Prostate gland (tissue), 2 donors: ENCODE measurements at regions not wholly inside any gene's neighbourhood (a gene's known extent, or its start where the extent isn't known, plus 50 kb on each side); places are given as distances from the start of the nearest gene placed in this dataset.

Experiments used
- DNase-seq: peaks from one replicate; pipeline ENCODE4 v3.0.0-alpha.2; 2019; ENCODE audit warnings: low spot score
- H3K27ac ChIP-seq, 2 donors: fragments of 200-600 bp; sonication (generic); 2 replicates each; pipeline ENCODE4 v1.5.1; 2017 to 2019
- H3K27me3 ChIP-seq: fragments of 200-600 bp; sonication (generic); replicated peaks from 2 replicates; pipeline ENCODE4 v1.5.1; 2019; ENCODE audit not compliant: insufficient read depth
- H3K36me3 ChIP-seq, 2 donors: fragments of 200-600 bp; sonication (generic); 1 replicate in 1 of 2; 2 replicates in 1 of 2; pipeline versions ENCODE4 v1.5.1 to v1.8.1; 2017 to 2019
- H3K4me1 ChIP-seq: fragments of 200-600 bp; sonication (generic); replicated peaks from 2 replicates; pipeline ENCODE4 v1.5.1; 2019
- H3K4me3 ChIP-seq, 2 donors: fragments of 200-600 bp; sonication (generic); 2 replicates each; pipeline ENCODE4 v1.5.1; 2017 to 2019
- H3K9me3 ChIP-seq: fragments of 200-600 bp; sonication (generic); 2 replicates; pipeline ENCODE4 v1.5.1; 2017
- CTCF ChIP-seq, 4 experiments: fragments of 200-600 bp in 2 of 4; fragments of 450-650 bp in 2 of 4; sonication (generic) in 2 of 4; IDR thresholded peaks; 1 replicate in 3 of 4; 2 replicates in 1 of 4; pipeline ENCODE4 v1.5.1; 2016 to 2019; ENCODE audit warnings: antibody characterized with exemption in 4 of 4, mild to moderate bottlenecking in 2 of 4, moderate library complexity in 2 of 4
- POLR2A ChIP-seq: fragments of 450-650 bp; IDR thresholded peaks from one replicate; pipeline ENCODE4 v1.6.1; 2016; ENCODE audit warnings: antibody characterized with exemption, mild to moderate bottlenecking
- POLR2AphosphoS5 ChIP-seq: sonication (generic); formaldehyde crosslinking; IDR thresholded peaks from one replicate; pipeline ENCODE4 v1.6.1; 2017; ENCODE audit warnings: antibody characterized with exemption
- WGBS: methylation state at CpG from one replicate; pipeline ENCODE4 v1.1.5; 2018; 5-methylcytosine and 5-hydroxymethylcytosine counted together
- intact Hi-C: fragments of 100-400 bp; cut with DNase I; formaldehyde crosslinking; loops from one replicate; pipeline ENCODE4 v1.14.2; 2022

- no peaks in the 10 kb centered on the region for H3K9me3 ChIP-seq
- intact Hi-C loops = no loop called here
- H3K36me3 ChIP-seq = no peaks in the 10 kb centered on the region
- H3K4me3 ChIP-seq = no peak overlapping the region
- no peaks in the 10 kb centered on the region for H3K27me3 ChIP-seq
- H3K4me1 ChIP-seq = no peaks in the 10 kb centered on the region
- TF ChIP-seq POLR2AphosphoS5 (no peak), POLR2A (no peak), CTCF (IDR thresholded peaks at IDR 0.05) (no peak)
- WGBS = 81% methylated on average over 36 of the region's 36 CpGs
- no peak overlapping the region for H3K27ac ChIP-seq
- no peak for DNase-seq
Observed at GRCh38 chr22:49576241-49577141, 251.2 kb downstream of the BRD1 start.

- Histone ChIP-seq H3K4me3 (no peak overlapping the region), H3K36me3 (no peaks in the 10 kb centered on the region), H3K4me1 (no peaks in the 10 kb centered on the region), H3K27ac (no peak overlapping the region), H3K9me3 (no peaks in the 10 kb centered on the region), H3K27me3 (no peaks in the 10 kb centered on the region)
- 93% methylated on average over 20 of the region's 20 CpGs for WGBS
- TF ChIP-seq POLR2A (no peak), CTCF (IDR thresholded peaks at IDR 0.05) (no peak), POLR2AphosphoS5 (no peak)
- intact Hi-C loops = no loop called here
- no peak for DNase-seq
Observed at GRCh38 chr22:49575703-49576081, 252.0 kb downstream of the BRD1 start.

- WGBS = 75% methylated on average over 31 of the region's 31 CpGs
- no peak for TF ChIP-seq POLR2A
- TF ChIP-seq POLR2AphosphoS5 = no peak
- TF ChIP-seq CTCF (IDR thresholded peaks at IDR 0.05) = no peak
- intact Hi-C loops = no loop called here
- Histone ChIP-seq H3K27ac (no peak overlapping the region), H3K36me3 (no peaks in the 10 kb centered on the region), H3K4me1 (no peaks in the 10 kb centered on the region), H3K4me3 (no peak overlapping the region), H3K9me3 (no peaks in the 10 kb centered on the region), H3K27me3 (no peaks in the 10 kb centered on the region)
- no peak for DNase-seq
Observed at GRCh38 chr22:49574881-49575702, 252.6 kb downstream of the BRD1 start.

GRCh38 chr22:49574205-49574880, 253.3 kb downstream of the BRD1 start:
- H3K9me3 ChIP-seq = no peaks in the 10 kb centered on the region
- H3K36me3 ChIP-seq = no peaks in the 10 kb centered on the region
- H3K27me3 ChIP-seq = no peaks in the 10 kb centered on the region
- no peak for DNase-seq
- TF ChIP-seq CTCF (IDR thresholded peaks at IDR 0.05) = no peak
- H3K27ac ChIP-seq = no peak overlapping the region
- H3K4me1 ChIP-seq = no peaks in the 10 kb centered on the region
- intact Hi-C loops = no loop called here
- H3K4me3 ChIP-seq = no peak overlapping the region
- 85% methylated on average over 30 of the region's 30 CpGs for WGBS
